PC-3 (cell line): ENCODE measurements at regions not wholly inside any gene's neighbourhood (a gene's known extent, or its start where the extent isn't known, plus 50 kb on each side); places are given as distances from the start of the nearest gene placed in this dataset.

Experiments used
- CTCF ChIP-seq: fragments of 300-600 bp; sonication (generic); conservative IDR thresholded peaks from 2 replicates; pipeline ENCODE4 v1.5.1; 2017; ENCODE audit warnings: antibody characterized with exemption, low read depth, mild to moderate bottlenecking, low read length
- EZH2 ChIP-seq: fragments of 300-600 bp; sonication (generic); IDR thresholded peaks from one replicate; pipeline ENCODE4 v1.6.1; 2017; ENCODE audit warnings: antibody characterized with exemption, mild to moderate bottlenecking, low read length; ENCODE audit not compliant: unreplicated experiment
- EZH2phosphoT487 ChIP-seq: fragments of 300-600 bp; sonication (generic); IDR thresholded peaks from 2 replicates; pipeline ENCODE4 v1.6.1; 2018; ENCODE audit warnings: mild to moderate bottlenecking, antibody characterized with exemption, low read length, borderline replicate concordance

GRCh38 chr21:18759267-18759666, 355.7 kb upstream of the TMPRSS15 start:
- TF ChIP-seq CTCF, result no peak
- TF ChIP-seq EZH2, result no peak
- no peak for TF ChIP-seq EZH2phosphoT487
